Transverse colon (tissue), 4 donors: ENCODE measurements at regions not wholly inside any gene's neighbourhood (a gene's known extent, or its start where the extent isn't known, plus 50 kb on each side); places are given as distances from the start of the nearest gene placed in this dataset.

Source experiments
- DNase-seq: peaks from one replicate; pipeline ENCODE4 v3.0.0-alpha.2; 2019
- H3K27ac ChIP-seq, 4 donors: fragments of 200-600 bp; sonication (generic); 2 replicates each; pipeline ENCODE4 v1.5.1; 2016 to 2018; ENCODE audit warnings: inconsistent platforms in 4 of 4
- H3K27me3 ChIP-seq: fragments of 200-600 bp; sonication (generic); 2 replicates; pipeline ENCODE4 v1.5.1; 2017; ENCODE audit warnings: inconsistent platforms
- H3K36me3 ChIP-seq, 4 donors: fragments of 200-600 bp; sonication (generic); 2 replicates each; pipeline ENCODE4 v1.5.1; 2017 to 2019; ENCODE audit warnings: inconsistent platforms in 4 of 4
- H3K4me1 ChIP-seq, 4 donors: fragments of 200-600 bp; sonication (generic); 2 replicates each; pipeline ENCODE4 v1.5.1; 2017 to 2020; ENCODE audit warnings: inconsistent platforms in 4 of 4
- H3K4me3 ChIP-seq, 4 donors: fragments of 200-600 bp; sonication (generic); 1 replicate in 1 of 4; 2 replicates in 3 of 4; pipeline versions ENCODE4 v1.5.1 to v1.6.1; 2017 to 2019; ENCODE audit warnings: inconsistent platforms in 4 of 4
- H3K9me3 ChIP-seq, 2 donors: fragments of 200-600 bp; sonication (generic); 2 replicates each; pipeline ENCODE4 v1.5.1; 2017 to 2019; ENCODE audit warnings: inconsistent platforms in 2 of 2
- EP300 ChIP-seq: sonication (generic); formaldehyde crosslinking; IDR thresholded peaks from one replicate; pipeline ENCODE4 v1.6.1; 2017; ENCODE audit warnings: antibody characterized with exemption, low read depth
- POLR2A ChIP-seq: fragments of 450-650 bp; IDR thresholded peaks from one replicate; pipeline ENCODE4 v1.6.1; 2016; ENCODE audit warnings: antibody characterized with exemption, mild to moderate bottlenecking, moderate library complexity
- POLR2AphosphoS5 ChIP-seq, 3 donors: sonication (generic); formaldehyde crosslinking; IDR thresholded peaks; one replicate each; pipeline ENCODE4 v1.6.1; 2016; ENCODE audit warnings: antibody characterized with exemption in 3 of 3
- whole genome bisulfite sequencing, 2 donors: methylation state at CpG; one replicate each; pipeline ENCODE4 v1.1.5; 2018; ENCODE audit warnings: low coverage in 1 of 2; 5-methylcytosine and 5-hydroxymethylcytosine counted together
- in situ Hi-C, 4 donors: fragments of 200-750 bp; cut with MboI; loops; one replicate each; pipeline versions ENCODE4 v1.15.0 to v1.15.1; 2017; ENCODE audit warnings: low sequenced_read_pairs in 3 of 4, low pct_ligation_motif_present in 1 of 4, low pct_unique_long_range_greater_than_20kb in 1 of 4
- intact Hi-C: fragments of 100-400 bp; cut with DNase I; formaldehyde crosslinking; loops from one replicate; pipeline ENCODE4 v1.15.1; 2023; ENCODE audit warnings: low total_unique reads
- TF ChIP-seq, protein P1 (sequence below), 5 experiments: fragments of 200-600 bp in 3 of 5; fragments of 450-650 bp in 2 of 5; sonication (generic) in 3 of 5; IDR thresholded peaks; 1 replicate in 2 of 5; 2 replicates in 3 of 5; pipeline ENCODE4 v1.5.1; 2016 to 2017; ENCODE audit warnings: antibody characterized with exemption in 5 of 5, inconsistent platforms in 3 of 5, mild to moderate bottlenecking in 2 of 5, moderate library complexity in 1 of 5

GRCh38 chr12:124384299-124384894 lies 89.5 kb downstream of the RFLNA start:
- H3K36me3 ChIP-seq, result peaks cover 0 to 3% (median 0%) of the 10 kb centered on the region in 4 donors
- no peak for TF ChIP-seq POLR2A
- TF ChIP-seq EP300, result no peak
- no peaks in the 10 kb centered on the region for H3K9me3 ChIP-seq
- no peak overlapping the region for H3K4me3 ChIP-seq
- intact Hi-C loops (no loop called here), in situ Hi-C loops (loop anchor here in 1 of 4 donors (25.0 kb wide), 1 partner anchor 378 kb away; no protein-coding TSS in a partner anchor)
- no peaks in the 10 kb centered on the region for H3K27me3 ChIP-seq
- H3K4me1 ChIP-seq, result peaks cover 47 to 67% (median 55%) of the 10 kb centered on the region in 4 donors
- peak overlapping the region in 3 of 4 donors; percentile 24 to 91 (median 87) for H3K27ac ChIP-seq
- no peak for DNase-seq
- 90% methylated on average over 20 of the region's 20 CpGs; no CpG with 5 or more reads in 1 of the 2 donors for WGBS, 2 donors

- Histone ChIP-seq H3K4me1 (peaks cover 41 to 59% (median 49%) of the 10 kb centered on the region in 4 donors), H3K36me3 (peaks cover 0 to 3% (median 0%) of the 10 kb centered on the region in 4 donors), H3K27ac (peak overlapping the region; percentile 76 to 88 (median 84)), H3K4me3 (no peak overlapping the region), H3K9me3 (no peaks in the 10 kb centered on the region), H3K27me3 (no peaks in the 10 kb centered on the region)
- in situ Hi-C loops (loop anchor here in 1 of 4 donors (25.0 kb wide), 1 partner anchor 379 kb away; no protein-coding TSS in a partner anchor), intact Hi-C loops (no loop called here)
- TF ChIP-seq, protein P1, sequence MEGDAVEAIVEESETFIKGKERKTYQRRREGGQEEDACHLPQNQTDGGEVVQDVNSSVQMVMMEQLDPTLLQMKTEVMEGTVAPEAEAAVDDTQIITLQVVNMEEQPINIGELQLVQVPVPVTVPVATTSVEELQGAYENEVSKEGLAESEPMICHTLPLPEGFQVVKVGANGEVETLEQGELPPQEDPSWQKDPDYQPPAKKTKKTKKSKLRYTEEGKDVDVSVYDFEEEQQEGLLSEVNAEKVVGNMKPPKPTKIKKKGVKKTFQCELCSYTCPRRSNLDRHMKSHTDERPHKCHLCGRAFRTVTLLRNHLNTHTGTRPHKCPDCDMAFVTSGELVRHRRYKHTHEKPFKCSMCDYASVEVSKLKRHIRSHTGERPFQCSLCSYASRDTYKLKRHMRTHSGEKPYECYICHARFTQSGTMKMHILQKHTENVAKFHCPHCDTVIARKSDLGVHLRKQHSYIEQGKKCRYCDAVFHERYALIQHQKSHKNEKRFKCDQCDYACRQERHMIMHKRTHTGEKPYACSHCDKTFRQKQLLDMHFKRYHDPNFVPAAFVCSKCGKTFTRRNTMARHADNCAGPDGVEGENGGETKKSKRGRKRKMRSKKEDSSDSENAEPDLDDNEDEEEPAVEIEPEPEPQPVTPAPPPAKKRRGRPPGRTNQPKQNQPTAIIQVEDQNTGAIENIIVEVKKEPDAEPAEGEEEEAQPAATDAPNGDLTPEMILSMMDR (IDR thresholded peaks at IDR 0.05), result no peak
- TF ChIP-seq POLR2A, result no peak
- TF ChIP-seq EP300, result no peak
- no peak for TF ChIP-seq POLR2AphosphoS5 (IDR thresholded peaks at IDR 0.05)
- 90% methylated on average over 10 of the region's 10 CpGs; no CpG with 5 or more reads in 1 of the 2 donors for WGBS, 2 donors
- no peak for DNase-seq
Measured at GRCh38 chr12:124383028-124383427, 88.1 kb downstream of the RFLNA start.

DNA sequence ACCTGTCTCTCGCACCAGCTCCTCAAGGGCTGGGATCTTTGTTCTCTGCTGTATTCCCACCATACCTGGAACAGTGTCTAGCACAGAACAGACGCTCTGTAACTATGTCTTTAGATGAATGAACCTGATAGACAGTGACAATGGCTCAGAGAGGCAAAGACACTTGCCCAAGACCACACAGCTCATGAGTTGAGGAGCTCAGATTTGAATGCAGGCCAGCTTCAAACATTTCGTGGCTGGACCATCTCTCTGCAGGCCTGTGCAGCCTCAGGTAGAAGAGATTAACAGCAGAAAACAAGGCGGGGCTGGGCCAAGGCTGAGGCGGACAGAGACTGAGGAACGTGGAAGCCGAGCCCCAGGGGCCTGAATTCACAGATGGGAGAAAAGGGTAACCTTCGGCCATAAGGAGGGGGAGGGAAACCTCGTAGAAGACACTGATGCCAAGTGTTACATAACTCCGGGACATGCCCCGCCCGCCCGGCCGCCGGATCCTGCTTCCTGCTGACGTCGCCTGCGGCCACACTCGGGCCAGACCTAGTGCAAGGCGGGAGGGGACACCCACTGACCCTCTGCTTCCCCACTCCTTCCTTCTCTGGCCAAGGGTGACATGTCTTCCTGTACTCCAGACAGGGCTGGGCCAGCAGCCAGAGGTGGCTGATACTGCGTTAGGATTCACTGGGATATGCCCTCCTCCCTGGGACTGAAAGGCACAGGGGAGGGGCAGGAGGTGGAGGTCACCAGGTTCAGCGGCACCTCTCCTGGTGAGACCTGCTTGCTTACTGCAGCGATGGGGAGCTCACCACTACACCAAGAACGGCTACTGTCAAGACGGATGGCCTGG lies 86.8 kb downstream of the RFLNA start:
- Histone ChIP-seq H3K36me3 (peaks cover 0 to 13% (median 0%) of the 10 kb centered on the region in 4 donors), H3K27ac (peak overlapping the region; percentile 76 to 88 (median 84)), H3K4me3 (no peak overlapping the region), H3K4me1 (peaks cover 34 to 45% (median 37%) of the 10 kb centered on the region in 4 donors), H3K27me3 (no peaks in the 10 kb centered on the region), H3K9me3 (no peaks in the 10 kb centered on the region)
- peak; percentile 90 for DNase-seq
- 28% methylated on average over 23 of the region's 25 CpGs; no CpG with 5 or more reads in 1 of the 2 donors for WGBS, 2 donors
- intact Hi-C loops (no loop called here), in situ Hi-C loops (loop anchor here in 1 of 4 donors (25.0 kb wide), 1 partner anchor 381 kb away; no protein-coding TSS in a partner anchor)
- TF ChIP-seq POLR2A (no peak), EP300 (peak; percentile 66), POLR2AphosphoS5 (IDR thresholded peaks at IDR 0.05) (peak; percentile 73 to 80 (median 78))
- TF ChIP-seq, protein P1 (IDR thresholded peaks at IDR 0.05), result no peak

DNA sequence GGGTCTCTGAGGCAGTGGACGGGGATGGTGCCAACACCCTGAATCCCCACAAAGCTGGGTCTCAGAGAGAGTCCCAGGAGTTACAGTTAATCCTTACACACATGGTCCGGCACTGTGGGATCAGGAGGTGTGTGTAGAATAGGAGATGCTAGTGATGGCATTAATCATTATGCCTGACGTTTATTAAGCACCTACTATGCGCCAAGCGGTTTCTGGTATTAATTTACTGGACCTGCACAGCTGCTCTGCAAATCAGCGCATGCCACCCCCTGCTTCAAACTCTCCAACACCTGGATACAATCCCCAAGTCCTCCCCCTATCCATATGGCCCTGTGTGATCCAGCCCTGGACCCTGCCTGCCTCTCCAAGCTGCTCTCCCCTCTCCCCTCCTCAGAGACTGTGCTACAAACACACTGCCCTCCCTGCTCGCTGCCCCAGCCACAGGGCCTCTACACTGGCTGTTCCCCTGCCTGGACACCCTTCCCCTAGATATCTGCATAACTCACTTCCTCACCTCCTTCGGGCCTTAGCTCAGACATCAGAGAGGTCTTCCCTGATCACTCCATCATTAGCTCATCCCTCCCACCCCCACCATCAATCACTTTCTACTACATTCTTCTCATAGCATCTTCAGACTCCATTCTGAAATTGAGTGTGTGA lies 86.0 kb downstream of the RFLNA start:
- TF ChIP-seq, protein P1 (IDR thresholded peaks at IDR 0.05), result no peak
- TF ChIP-seq POLR2AphosphoS5 (IDR thresholded peaks at IDR 0.05) (no peak), EP300 (no peak), POLR2A (no peak)
- H3K27ac ChIP-seq, result peak overlapping the region; percentile 76 to 88 (median 84)
- H3K36me3 ChIP-seq, result peaks cover 0 to 13% (median 0%) of the 10 kb centered on the region in 4 donors
- DNase-seq, result no peak
- H3K4me1 ChIP-seq, result peaks cover 29 to 38% (median 35%) of the 10 kb centered on the region in 4 donors
- H3K9me3 ChIP-seq, result no peaks in the 10 kb centered on the region
- in situ Hi-C loops, result loop anchor here in 1 of 4 donors (25.0 kb wide), 1 partner anchor 381 kb away; no protein-coding TSS in a partner anchor
- H3K4me3 ChIP-seq, result no peak overlapping the region
- no peaks in the 10 kb centered on the region for H3K27me3 ChIP-seq
- intact Hi-C loops, result no loop called here
- WGBS, 2 donors, result 64 to 75% methylated on average over 2 to 8 of the region's 8 CpGs
